Astrocyte (in vitro differentiated cells and primary cell): ENCODE measurements at regions not wholly inside any gene's neighbourhood (a gene's known extent, or its start where the extent isn't known, plus 50 kb on each side); places are given as distances from the start of the nearest gene placed in this dataset.

Source experiments
- EZH2 ChIP-seq: IDR thresholded peaks from 2 replicates; pipeline ENCODE4 v1.6.1; 2012; ENCODE audit warnings: mild to moderate bottlenecking, low read length, inconsistent platforms; ENCODE audit not compliant: insufficient read depth
- TF ChIP-seq, protein P1 (sequence below): IDR thresholded peaks from 2 replicates; pipeline ENCODE4 v1.5.1; 2011; ENCODE audit warnings: low read depth, mild to moderate bottlenecking, inconsistent platforms, low read length, moderate library complexity; ENCODE audit not compliant: insufficient read depth

DNA sequence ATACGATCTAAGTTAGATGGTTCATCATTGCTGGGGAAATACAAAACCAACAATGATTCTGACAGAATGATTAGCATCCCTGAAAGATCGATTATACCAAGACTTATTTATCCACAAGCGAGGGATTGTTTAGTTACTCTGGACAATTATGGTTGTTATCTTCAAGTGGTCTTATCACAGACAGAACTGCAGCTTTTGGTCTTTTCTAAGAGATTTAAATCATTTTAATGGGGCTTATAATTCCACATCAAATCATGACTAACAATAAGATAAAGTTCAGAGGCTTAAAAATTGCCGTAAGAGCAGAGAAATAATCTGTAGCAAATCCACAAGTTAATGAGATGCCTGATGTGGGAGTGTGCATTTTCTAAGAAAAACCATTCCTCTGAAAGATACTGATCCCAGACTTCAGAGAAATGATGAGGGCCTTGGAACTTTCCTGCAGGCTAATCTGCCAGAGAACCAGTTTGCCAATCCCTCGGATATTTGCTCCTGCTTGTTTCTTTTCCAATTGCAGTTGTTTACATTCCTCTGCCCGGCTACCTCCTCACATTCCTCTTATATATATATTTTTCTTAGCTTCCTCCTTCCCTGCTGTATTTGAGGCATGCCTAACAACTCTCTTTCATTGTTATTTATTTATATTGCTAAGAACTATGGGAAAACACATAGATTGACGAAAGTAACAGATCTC lies 134.8 kb downstream of the BACH1 start:
- TF ChIP-seq, protein P1, sequence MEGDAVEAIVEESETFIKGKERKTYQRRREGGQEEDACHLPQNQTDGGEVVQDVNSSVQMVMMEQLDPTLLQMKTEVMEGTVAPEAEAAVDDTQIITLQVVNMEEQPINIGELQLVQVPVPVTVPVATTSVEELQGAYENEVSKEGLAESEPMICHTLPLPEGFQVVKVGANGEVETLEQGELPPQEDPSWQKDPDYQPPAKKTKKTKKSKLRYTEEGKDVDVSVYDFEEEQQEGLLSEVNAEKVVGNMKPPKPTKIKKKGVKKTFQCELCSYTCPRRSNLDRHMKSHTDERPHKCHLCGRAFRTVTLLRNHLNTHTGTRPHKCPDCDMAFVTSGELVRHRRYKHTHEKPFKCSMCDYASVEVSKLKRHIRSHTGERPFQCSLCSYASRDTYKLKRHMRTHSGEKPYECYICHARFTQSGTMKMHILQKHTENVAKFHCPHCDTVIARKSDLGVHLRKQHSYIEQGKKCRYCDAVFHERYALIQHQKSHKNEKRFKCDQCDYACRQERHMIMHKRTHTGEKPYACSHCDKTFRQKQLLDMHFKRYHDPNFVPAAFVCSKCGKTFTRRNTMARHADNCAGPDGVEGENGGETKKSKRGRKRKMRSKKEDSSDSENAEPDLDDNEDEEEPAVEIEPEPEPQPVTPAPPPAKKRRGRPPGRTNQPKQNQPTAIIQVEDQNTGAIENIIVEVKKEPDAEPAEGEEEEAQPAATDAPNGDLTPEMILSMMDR, result no peak
- TF ChIP-seq EZH2, result no peak
